LNCAP (cell line): ENCODE measurements at regions not wholly inside any gene's neighbourhood (a gene's known extent, or its start where the extent isn't known, plus 50 kb on each side); places are given as distances from the start of the nearest gene placed in this dataset.

Experiments used
- CTCF ChIP-seq: fragments of 450-650 bp; IDR thresholded peaks from 2 replicates; pipeline ENCODE4 v1.5.1; 2017; ENCODE audit warnings: mild to moderate bottlenecking

GRCh38 chr6:156164701-156165452 is 612.3 kb upstream of the ARID1B start:
- TF ChIP-seq CTCF: no peak

- no peak for TF ChIP-seq CTCF
Measured at GRCh38 chr6:156163311-156163710, 613.9 kb upstream of the ARID1B start.

GRCh38 chr6:156161471-156161870 is 615.7 kb upstream of the ARID1B start:
- no peak for TF ChIP-seq CTCF

- no peak for TF ChIP-seq CTCF
Measured at GRCh38 chr6:156160795-156161165, 616.4 kb upstream of the ARID1B start.

- TF ChIP-seq CTCF: no peak
Measured at GRCh38 chr6:156160007-156160794, 617.0 kb upstream of the ARID1B start.

GRCh38 chr6:156154896-156155295 is 622.3 kb upstream of the ARID1B start:
- TF ChIP-seq CTCF: no peak

GRCh38 chr6:156150391-156150790 is 626.8 kb upstream of the ARID1B start:
- TF ChIP-seq CTCF: no peak
